Neural crest cell (in vitro differentiated cells): ENCODE measurements at regions not wholly inside any gene's neighbourhood (a gene's known extent, or its start where the extent isn't known, plus 50 kb on each side); places are given as distances from the start of the nearest gene placed in this dataset.

Experiments
- DNase-seq: peaks from one replicate; pipeline ENCODE4 v3.0.0; 2021; ENCODE audit warnings: low read depth, mixed read lengths, low spot score
- H3K27ac Mint-ChIP-seq: one replicate; pipeline ENCODE4 v1.8.0; 2021; ENCODE audit warnings: mild to moderate bottlenecking, mixed read lengths; ENCODE audit not compliant: unreplicated experiment
- H3K27me3 Mint-ChIP-seq: 2 replicates; pipeline ENCODE4 v1.8.0; 2021; ENCODE audit warnings: low read depth, mild to moderate bottlenecking, mixed read lengths
- H3K36me3 Mint-ChIP-seq: 2 replicates; pipeline ENCODE4 v1.8.0; 2021; ENCODE audit warnings: low read depth, mild to moderate bottlenecking, mixed read lengths
- H3K4me1 Mint-ChIP-seq: 2 replicates; pipeline ENCODE4 v1.8.0; 2021; ENCODE audit warnings: mixed read lengths
- H3K4me3 Mint-ChIP-seq: one replicate; pipeline ENCODE4 v1.8.0; 2021; ENCODE audit warnings: mild to moderate bottlenecking, mixed read lengths
- H3K9me3 Mint-ChIP-seq: 2 replicates; pipeline ENCODE4 v1.8.0; 2021; ENCODE audit warnings: mixed read lengths
- CTCF ChIP-seq: fragments of 200-600 bp; sonication (generic); conservative IDR thresholded peaks from 2 replicates; pipeline ENCODE4 v1.5.0; 2021; ENCODE audit warnings: antibody characterized with exemption, mild to moderate bottlenecking

GRCh38 chr15:39058351-39059131 lies 493.9 kb upstream of the RASGRP1 start:
- TF ChIP-seq CTCF = no peak
- Mint-ChIP-seq H3K4me1 (no peaks in the 10 kb centered on the region), H3K36me3 (peaks cover 3% of the 10 kb centered on the region), H3K27ac (no peak overlapping the region), H3K4me3 (no peak overlapping the region), H3K9me3 (peaks cover 3% of the 10 kb centered on the region), H3K27me3 (no peaks in the 10 kb centered on the region)
- no peak for DNase-seq

GRCh38 chr15:39059917-39060316 lies 495.3 kb upstream of the RASGRP1 start:
- no peaks in the 10 kb centered on the region for H3K27me3 Mint-ChIP-seq
- TF ChIP-seq CTCF = no peak

GRCh38 chr15:39061952-39062464 lies 497.4 kb upstream of the RASGRP1 start:
- H3K4me3 Mint-ChIP-seq = no peak overlapping the region
- no peaks in the 10 kb centered on the region for H3K4me1 Mint-ChIP-seq
- H3K27me3 Mint-ChIP-seq = no peaks in the 10 kb centered on the region
- H3K36me3 Mint-ChIP-seq = peaks cover 3% of the 10 kb centered on the region
- TF ChIP-seq CTCF = no peak
- no peak for DNase-seq
- H3K9me3 Mint-ChIP-seq = peaks cover 3% of the 10 kb centered on the region
- no peak overlapping the region for H3K27ac Mint-ChIP-seq

More at GRCh38 chr15:39059917-39060316, 495.3 kb upstream of the RASGRP1 start:
- Mint-ChIP-seq H3K4me1 (no peaks in the 10 kb centered on the region), H3K36me3 (peaks cover 3% of the 10 kb centered on the region), H3K27ac (no peak overlapping the region), H3K4me3 (no peak overlapping the region), H3K9me3 (peaks cover 3% of the 10 kb centered on the region)
- no peak for DNase-seq

- Mint-ChIP-seq H3K36me3 (peaks cover 2% of the 10 kb centered on the region), H3K27ac (no peak overlapping the region), H3K27me3 (no peaks in the 10 kb centered on the region), H3K4me1 (no peaks in the 10 kb centered on the region), H3K4me3 (no peak overlapping the region), H3K9me3 (peaks cover 5% of the 10 kb centered on the region)
- no peak for TF ChIP-seq CTCF
- no peak for DNase-seq
Measured at GRCh38 chr15:39066677-39067076, 502.1 kb upstream of the RASGRP1 start.

GRCh38 chr15:39074341-39074985 lies 506.4 kb upstream of the THBS1 start:
- Mint-ChIP-seq H3K27ac (no peak overlapping the region), H3K9me3 (peaks cover 2% of the 10 kb centered on the region), H3K36me3 (no peaks in the 10 kb centered on the region)

More at GRCh38 chr15:39074341-39074985, 506.4 kb upstream of the THBS1 start:
- TF ChIP-seq CTCF = no peak
- Mint-ChIP-seq H3K4me1 (no peaks in the 10 kb centered on the region), H3K27me3 (no peaks in the 10 kb centered on the region), H3K4me3 (no peak overlapping the region)
- no peak for DNase-seq
